ENCODE measurements at regions not wholly inside any gene's neighbourhood (a gene's known extent, or its start where the extent isn't known, plus 50 kb on each side); places are given as distances from the start of the nearest gene placed in this dataset.
A peak's percentile ranks its signal among the peaks of the same experiment; 100 is the strongest.
"Not testable (repeated sequence)": the region's sequence is repeated elsewhere in the genome, so short reads cannot be mapped to it uniquely, and the experiment has no call there.

DNA sequence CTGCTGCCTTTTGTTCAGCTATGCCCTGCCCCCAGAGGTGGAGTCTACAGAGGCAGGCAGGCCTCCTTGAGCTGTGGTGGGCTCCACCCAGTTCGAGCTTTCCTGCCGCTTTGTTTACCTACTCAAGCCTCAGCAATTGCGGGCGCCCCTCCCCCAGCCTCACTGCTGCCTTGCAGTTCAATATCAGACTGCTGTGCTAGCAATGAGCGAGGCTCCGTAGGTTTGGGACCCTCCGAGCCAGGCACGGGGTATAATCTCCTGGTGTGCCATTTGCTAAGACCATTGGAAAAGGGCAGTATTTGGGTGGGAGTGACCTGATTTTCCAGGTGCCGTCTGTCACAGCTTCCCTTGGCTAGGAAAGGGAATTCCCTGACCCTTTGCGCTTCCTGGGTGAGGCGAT, 51.9 kb downstream of the DIPK2A start:
- DNase-seq (ENCODE audit: low spot score) = not testable (repeated sequence)

GRCh38 chr3:144028798-144029411, 57.3 kb downstream of the DIPK2A start:
- peak; percentile 54 for DNase-seq (ENCODE audit: low spot score)

DNA sequence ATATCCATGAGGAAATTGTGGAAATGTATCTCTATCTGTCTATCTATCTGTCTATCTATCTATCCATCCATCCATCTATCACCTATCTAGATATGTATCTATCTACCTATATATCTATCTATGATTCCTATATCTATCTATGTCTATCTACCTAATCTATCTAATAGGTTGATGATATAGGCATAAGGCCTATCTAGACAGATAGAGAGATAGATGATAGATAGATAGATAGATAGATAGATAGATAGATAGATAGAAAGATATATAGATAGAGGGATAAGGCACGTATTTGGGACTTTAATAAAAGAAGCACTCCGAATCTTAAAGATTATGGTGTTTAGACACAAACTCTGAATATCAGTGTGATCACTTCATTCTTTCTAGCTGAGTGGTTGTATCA, 58.1 kb downstream of the DIPK2A start:
- DNase-seq (ENCODE audit: low spot score) = no peak

DNA sequence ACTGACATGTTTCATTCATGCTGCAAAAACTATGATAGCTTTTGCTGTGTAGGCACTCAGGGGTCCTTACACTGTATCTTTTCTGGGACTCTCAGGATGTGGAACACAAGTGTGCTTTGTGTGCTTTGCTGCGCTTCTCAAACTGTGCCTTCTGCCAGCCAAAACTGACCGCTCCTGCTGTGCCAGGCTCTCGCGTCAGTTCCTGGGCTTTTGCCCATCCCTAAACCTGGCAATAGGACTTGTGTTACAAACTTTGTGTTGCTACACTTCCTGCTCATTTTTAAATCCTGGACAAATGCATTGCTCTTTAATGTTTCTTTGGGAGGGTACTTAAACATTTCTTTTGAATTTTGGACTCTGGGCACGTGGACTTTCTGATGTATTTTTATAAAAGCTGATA, 60.3 kb downstream of the DIPK2A start:
- DNase-seq (ENCODE audit: low spot score) = peak; percentile 98

- peak; percentile 51 for DNase-seq (ENCODE audit: low spot score)
Measured at GRCh38 chr3:144032531-144033239, 61.1 kb downstream of the DIPK2A start.

DNA sequence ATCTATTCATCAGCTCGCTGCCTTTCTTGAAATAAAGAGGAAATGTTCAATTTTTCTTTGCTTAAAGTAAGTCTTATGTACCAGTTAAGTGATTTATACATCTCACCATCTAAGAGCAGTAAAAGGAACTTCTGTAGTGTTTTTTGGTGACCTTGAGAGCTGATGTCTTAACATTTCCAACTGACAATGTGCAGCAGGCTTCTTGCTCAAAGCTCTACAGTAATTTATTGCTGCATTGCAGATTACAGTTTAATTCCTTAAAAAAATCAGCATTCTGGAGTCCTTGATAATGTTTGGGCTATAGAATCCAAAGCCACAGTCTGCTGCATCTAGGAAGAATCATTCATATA, 61.6 kb downstream of the DIPK2A start:
- DNase-seq (ENCODE audit: low spot score) = peak; percentile 58

DNA sequence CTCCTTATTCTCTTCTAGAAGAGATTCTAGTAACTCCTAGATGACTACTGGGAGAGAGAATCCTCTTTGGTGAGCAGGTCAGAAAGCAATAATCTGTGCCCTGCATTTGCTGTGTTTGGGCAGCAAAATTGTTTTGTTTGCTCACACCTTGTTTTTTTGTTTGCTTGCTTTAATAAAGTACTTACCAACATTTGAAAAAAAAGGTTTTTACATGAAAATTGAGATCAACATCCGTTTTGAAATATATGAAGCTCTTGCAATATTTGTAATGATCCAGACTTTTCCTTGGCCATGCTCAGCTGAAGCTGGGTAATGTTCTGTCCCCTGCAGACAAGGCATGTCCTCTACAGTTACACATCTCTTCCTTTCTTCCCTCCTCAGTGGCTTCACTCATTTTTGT, 62.2 kb downstream of the DIPK2A start:
- peak; percentile 59 for DNase-seq (ENCODE audit: low spot score)

DNA sequence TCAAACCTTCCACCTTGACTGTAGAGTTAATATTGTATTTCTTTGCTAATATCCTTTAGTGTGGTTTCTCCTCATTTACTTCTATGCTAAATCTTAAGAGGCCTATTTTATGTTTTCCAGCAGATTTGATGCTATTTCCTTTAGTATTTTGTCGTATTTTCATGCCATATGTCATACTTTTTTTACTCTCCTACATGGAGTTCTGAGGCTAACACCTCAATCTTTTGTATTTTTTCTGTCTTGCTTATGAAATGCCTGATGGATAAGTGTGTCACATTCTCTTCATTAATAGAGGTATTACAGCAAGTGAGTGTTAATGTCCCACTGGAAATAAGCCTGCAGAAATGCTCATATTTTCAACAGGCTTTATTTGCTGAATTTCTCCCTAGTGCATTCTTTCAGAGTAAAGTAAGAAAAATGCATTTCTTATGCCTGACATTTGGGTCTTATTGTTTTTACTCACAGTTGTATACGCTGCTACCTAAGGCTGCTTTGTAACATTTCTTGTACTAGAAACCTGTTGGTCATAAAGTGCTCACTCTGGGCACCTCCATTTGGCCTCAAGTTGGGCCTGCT, 63.2 kb downstream of the DIPK2A start:
- no peak for DNase-seq (ENCODE audit: low spot score)

GRCh38 chr3:144036498-144036897, 64.9 kb downstream of the DIPK2A start:
- DNase-seq (ENCODE audit: low spot score) = no peak

GRCh38 chr3:144039661-144040060, 68.0 kb downstream of the DIPK2A start:
- no peak for DNase-seq (ENCODE audit: low spot score)

DNA sequence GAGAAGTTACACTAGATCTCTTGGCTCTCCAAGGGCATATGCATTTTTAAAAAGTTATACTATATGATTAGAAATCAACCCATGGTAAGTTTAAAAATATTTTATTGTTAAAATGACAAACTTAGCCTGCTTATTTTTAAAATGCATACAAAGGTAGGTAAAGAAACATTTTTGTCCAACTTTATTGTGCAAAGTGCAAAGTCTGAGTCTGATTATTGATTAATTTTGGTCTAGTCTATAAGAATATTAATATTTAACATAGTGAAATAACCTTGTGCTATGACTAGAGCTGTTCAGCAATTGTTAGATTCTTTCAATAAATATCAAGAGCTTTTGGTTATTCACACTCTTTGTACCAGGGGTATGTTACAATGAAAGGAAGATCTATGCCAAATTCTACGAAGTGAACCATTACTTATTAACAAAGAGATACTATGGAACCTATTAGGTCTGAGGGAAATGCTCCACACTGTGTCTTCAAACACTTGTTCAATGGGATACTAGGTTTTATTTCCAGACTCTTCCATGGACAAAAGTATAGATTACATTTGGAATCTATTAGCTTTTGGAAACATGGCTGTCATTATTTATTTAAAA, 70.4 kb downstream of the DIPK2A start:
- no peak for DNase-seq (ENCODE audit: low spot score)

GRCh38 chr3:144045766-144046165, 74.1 kb downstream of the DIPK2A start:
- no peak for DNase-seq (ENCODE audit: low spot score)

DNA sequence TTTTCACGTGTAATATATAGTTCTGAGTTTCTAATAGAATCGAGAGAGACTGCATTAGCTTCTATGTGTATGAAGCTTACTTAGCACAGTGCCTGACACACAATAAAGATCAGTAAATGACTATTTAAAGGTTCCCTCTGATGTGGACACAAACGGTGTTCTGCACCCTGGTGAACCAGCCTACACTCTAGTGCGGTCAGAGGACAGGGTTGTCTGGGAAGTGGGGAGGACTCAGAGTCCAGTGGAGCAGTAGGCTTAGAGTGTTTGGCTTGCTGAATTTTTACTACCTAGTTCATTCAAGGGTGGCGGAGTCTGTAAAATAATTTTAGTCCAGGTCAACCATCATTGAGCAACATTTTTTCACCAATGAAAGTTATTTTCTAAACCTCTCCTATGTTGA, 77.8 kb downstream of the DIPK2A start:
- DNase-seq (ENCODE audit: low spot score) = no peak

DNA sequence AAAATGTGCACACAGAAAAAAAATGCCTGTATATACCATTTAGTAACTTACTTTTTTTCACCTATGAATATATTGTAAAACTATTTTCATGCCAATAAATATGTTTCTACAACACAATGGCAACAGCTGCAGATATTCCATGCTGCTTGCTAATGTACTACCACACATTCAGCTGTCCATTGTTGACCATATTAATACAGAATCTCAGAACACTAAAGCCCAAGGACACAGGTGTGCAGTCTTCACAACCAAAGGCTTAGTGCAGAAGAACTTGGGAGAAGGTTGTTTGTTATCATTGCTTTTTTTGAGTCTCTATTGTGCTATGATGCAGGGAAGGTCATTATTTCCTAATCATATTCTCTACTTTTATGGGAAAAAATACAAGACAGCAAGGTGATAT, 79.6 kb downstream of the DIPK2A start:
- DNase-seq (ENCODE audit: low spot score) = no peak

- DNase-seq (ENCODE audit: low spot score) = no peak
Measured at GRCh38 chr3:144052275-144052674, 80.7 kb downstream of the DIPK2A start.

DNA sequence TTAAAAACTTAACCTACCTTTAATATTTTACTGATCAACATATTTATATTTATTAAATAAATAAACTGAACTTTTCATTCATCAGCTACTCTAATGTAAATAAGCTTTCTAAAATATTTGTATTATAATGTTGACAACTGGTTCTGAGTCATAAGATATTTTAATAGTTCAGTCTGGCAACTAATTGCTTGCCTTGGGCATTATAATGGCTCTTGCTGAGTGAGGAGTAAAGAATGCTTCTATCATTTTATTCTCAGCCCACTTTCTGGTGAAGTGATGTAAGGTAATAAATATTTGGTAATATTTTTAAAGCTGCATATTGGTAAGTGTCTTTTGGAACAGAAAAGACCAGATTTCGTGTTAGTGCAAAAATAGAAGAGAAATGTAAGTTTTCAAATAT, 81.5 kb downstream of the DIPK2A start:
- DNase-seq (ENCODE audit: low spot score) = no peak

GRCh38 chr3:144054766-144055165, 83.1 kb downstream of the DIPK2A start:
- no peak for DNase-seq (ENCODE audit: low spot score)

DNA sequence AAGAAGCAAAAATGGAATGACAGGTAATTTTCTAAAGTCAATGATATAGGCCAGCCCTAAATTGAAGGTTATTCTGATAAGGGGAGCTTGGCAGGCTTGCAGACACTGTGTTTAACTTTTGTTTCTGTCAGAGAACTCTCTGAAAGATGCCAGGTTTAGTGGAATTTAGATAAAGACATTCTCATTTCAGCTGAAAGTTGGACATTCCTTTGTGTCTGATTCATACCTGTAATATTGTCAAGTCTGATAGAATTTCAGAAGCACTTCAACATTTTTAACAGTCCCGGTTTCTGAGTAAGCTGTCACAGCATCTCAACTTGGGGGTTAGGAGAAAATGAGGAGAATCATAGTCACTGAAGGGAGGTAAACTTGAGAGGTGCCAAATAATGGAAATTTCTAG, 84.0 kb downstream of the DIPK2A start:
- no peak for DNase-seq (ENCODE audit: low spot score)

DNA sequence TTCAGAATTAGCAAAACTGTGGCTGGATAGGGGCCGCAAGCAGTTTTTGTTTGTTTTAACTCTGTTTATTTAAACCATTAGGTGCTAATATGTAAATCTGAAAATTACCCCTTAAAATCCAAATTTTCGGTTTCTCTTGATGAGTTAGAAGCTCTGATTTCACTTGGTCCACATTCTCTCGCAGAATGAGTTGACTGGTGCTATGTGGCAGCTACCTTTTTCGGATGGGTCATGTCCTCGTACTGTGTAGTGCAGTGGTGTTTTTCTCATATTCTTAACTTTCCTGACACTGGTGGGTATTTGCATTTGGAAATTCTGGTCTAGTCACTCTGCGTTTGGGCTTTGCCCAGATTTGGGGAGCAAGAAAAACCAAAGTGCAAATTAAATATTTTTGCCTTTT, 87.1 kb downstream of the DIPK2A start:
- no peak for DNase-seq (ENCODE audit: low spot score)

DNA sequence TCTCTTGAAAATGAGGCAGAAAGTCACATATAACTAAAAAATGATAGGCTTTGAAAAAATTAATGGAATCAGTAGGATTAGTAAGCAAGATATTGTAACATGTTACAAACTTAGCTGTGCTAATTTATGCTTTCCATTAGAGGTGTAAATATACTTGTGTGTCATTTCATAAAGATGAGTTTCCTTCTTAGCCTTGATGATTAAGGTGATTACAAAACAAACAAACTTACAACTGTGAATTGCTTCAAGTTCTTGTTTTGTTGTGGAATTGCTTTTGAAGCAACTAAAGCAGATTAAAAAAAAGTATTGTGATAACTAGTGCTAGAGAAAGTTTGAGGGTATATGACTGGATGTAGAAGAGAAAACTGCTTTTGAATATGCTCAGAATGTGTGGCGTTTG, 87.9 kb downstream of the DIPK2A start:
- DNase-seq (ENCODE audit: low spot score) = no peak

- no peak for DNase-seq (ENCODE audit: low spot score)
Measured at GRCh38 chr3:144060881-144061280, 89.3 kb downstream of the DIPK2A start.

GRCh38 chr3:144063306-144063705, 91.7 kb downstream of the DIPK2A start:
- DNase-seq (ENCODE audit: low spot score) = no peak

- no peak for DNase-seq (ENCODE audit: low spot score)
Measured at GRCh38 chr3:144067059-144067458, 95.4 kb downstream of the DIPK2A start.
